HG03097 (cell line): ENCODE measurements at regions not wholly inside any gene's neighbourhood (a gene's known extent, or its start where the extent isn't known, plus 50 kb on each side); places are given as distances from the start of the nearest gene placed in this dataset.
"Not testable (repeated sequence)": the region's sequence is repeated elsewhere in the genome, so short reads cannot be mapped to it uniquely, and the experiment has no call there.

ENCODE experiments used
- ATAC-seq: cut with Tn5 transposase; IDR thresholded peaks from one replicate; pipeline ENCODE4 v1.9.1; 2021; ENCODE audit not compliant: unreplicated experiment, low FRiP score

GRCh38 chr2:2663401-2664036, 332.4 kb upstream of the MYT1L start:
- no peak for ATAC-seq

DNA sequence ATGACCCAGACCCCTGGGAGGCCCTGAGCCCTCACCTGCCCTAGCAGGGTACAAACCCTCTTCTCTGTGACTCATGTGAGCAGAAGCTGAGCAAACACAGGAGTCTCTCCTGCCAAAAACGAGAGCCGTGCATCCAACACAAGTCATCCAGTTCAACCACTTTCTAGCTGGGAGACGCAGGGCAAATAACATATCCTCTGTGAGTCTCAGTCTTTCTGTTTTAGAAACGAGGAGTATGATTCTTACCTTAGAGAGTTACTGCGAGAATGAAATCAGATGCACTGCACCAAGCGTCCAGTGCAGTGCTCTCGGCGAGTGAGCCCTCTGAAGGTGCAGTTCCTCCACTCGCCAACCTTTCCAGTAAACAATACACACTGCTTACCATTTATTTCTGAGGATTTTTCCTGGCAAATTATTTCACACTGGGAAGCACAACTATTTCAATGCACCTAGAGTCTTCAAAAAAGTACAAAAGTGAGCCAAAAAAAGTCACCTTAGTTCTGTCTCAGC, 331.8 kb upstream of the MYT1L start:
- no peak for ATAC-seq

DNA sequence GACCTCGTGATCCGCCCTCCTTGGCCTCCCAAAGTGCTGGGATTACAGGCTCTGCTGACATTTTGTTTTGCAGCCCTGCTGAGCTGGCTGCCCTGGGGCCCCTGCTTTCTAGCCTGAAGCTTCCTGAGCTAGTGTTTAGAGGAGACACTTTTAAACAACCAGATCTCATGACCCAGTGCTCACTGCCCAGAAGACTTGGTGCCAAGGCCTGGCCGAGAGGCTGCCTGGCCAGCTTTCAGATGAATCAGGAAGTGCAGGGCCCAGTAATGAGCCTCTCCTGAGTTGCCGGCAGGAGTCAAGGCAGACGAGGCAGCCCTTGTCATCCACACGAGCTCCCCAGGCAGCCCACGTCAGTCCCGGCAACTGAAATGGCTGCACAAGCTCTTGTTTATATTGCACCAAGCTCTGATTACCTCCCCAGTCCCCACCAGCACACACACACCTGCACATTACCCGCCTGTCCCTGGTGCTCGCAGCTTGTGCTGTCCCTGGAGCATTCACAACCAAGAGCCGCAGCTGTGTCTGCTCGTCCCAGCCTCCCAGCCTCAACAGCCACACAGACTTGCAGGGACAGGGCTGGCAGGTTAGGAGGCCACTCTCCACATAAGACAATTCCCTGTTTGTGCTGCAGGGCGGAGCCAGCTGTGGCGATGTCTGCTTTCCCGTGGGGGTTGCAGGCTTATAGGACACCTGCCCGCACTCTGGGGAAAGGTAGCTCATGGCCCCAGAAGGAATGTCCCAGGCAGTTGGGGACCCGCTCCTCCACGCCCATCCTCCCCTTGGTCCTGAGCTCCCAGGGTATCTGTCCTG, 331.2 kb upstream of the MYT1L start:
- ATAC-seq, result no peak

- ATAC-seq, result no peak
Measured at GRCh38 chr2:2660789-2661355, 329.8 kb upstream of the MYT1L start.

- ATAC-seq, result no peak
Measured at GRCh38 chr2:2657121-2657962, 326.3 kb upstream of the MYT1L start.

- ATAC-seq, result no peak
Measured at GRCh38 chr2:2656115-2657011, 325.3 kb upstream of the MYT1L start.

GRCh38 chr2:2655453-2656114, 324.5 kb upstream of the MYT1L start:
- no peak for ATAC-seq

GRCh38 chr2:2653231-2653630, 322.2 kb upstream of the MYT1L start:
- no peak for ATAC-seq

DNA sequence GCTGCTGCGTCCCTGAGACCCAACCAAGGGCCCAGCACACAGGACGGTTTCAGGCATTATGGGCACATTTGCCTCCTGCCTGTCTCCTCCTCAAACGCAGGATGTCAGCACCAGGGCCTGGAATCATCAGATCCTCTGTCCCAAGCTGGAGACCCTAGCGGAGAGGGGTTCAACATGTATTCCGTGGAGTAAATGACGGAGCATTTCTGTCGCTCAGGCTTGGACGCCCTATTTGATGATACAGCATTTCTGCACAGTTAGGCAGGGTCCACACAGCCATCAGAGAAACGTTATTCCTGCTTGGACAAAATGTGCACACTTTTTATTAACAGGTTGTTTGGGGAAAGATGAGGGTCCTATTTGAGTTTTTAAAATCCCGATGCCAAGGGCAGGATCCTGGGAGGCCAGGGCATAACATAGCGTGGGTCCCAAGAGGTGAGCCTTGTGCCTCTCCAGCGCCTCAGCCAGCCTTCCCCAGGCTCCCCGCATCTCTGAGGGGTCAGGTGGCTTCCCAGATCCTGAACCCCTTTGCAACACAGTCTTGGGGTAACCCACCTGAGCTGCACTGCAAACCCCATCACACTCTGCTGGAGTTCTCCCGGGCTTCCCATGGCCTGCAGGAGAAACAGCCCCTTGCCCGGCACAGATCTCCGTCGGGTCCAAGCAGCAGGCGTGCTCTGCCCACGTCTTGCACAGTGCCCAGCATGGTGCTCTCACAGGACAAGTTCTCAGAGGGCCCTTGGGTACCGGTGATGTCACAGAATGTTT, 319.7 kb upstream of the MYT1L start:
- no peak for ATAC-seq

GRCh38 chr2:2649109-2650072, 318.3 kb upstream of the MYT1L start:
- ATAC-seq, result no peak

DNA sequence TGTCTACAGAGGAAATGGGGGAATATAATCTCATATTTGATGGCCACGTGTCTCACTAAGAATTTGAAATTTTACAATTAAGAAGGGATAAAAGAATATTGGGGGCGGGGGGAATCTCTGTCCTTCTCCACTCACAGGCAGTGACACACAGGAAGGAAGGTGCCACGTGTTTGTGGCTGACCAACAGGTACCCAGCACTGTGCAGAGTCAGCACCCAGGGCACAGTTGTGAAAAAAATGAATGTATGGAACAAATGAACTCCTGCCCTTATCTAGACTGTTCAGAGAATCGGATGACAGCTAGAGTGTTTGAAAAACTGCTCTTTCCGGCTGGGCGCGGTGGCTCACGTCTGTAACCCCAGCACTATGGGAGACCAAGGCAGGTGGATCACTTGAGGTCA, 317.0 kb upstream of the MYT1L start:
- ATAC-seq, result no peak

DNA sequence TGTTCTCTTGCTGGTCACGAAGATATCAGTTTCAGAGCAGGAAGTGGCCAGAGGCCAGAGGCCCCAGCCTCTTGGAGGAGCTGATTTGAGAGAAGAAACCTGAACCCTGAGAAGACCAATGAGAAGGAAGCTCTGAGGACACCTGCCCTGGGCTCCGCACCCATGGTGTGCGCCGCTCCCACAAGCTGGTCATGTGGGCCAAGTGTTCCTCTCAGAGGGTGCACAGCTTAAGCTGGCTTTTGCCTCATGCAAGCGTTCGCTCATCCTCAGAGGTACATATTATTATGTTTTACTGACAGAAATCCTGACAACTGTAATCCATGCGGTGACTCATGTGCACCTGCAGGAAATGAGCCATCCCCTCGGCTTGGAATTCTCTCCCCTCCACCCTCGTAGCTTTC, 316.1 kb upstream of the MYT1L start:
- no peak for ATAC-seq

- no peak for ATAC-seq
Measured at GRCh38 chr2:2646433-2647051, 315.5 kb upstream of the MYT1L start.

DNA sequence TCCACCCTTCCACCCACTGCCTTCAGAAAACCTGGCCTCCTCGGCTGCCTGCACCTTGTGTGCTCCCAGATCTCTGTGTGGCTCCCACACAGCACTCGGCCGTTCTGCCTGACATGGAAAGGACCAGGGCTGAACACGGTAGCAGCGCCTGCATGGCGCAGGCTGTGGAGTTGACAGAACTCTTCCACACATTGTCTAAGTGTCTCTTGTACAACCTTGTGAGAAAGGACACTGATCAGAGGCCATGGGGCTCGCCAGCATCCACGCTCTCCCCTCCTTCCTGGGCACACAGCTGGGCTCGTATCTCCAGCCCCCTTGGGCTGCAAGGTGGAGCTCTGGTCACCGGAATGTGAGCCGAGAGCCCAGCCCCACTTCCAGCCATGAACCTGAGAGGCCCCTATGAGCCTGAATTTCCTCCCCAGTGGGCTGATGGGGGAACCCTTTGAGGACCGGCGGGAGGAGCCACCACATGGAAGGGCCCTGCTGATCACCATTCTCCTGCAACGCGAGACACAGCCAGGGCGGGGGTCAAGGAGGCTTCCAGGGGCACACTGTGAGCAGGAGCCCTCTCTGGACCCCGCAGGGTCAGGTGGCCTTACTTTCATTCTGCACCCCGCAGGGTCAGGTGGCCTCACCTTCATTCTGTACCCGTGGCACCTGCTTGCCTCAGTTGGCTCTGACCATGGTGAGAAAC, 314.2 kb upstream of the MYT1L start:
- ATAC-seq, result no peak

DNA sequence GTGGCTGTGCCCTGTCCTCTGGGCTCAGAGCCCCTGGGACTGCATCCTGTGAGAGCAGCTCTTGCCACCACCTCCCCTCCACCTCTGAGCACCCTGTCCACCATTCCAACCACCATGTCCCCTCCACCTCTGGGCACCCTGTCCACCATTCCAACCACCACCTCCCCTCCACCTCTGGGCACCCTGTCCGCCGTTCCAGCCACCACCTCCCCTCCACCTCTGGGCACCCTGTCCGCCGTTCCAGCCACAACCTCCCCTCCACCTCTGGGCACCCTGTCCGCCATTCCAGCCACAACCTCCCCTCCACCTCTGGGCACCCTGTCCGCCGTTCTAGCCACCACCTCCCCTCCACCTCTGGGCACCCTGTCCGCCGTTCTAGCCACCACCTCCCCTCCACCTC, 313.7 kb upstream of the MYT1L start:
- ATAC-seq, result not testable (repeated sequence)

GRCh38 chr2:2644040-2644439, 313.0 kb upstream of the MYT1L start:
- ATAC-seq, result no peak
